GM12892 (cell line): ENCODE measurements at regions not wholly inside any gene's neighbourhood (a gene's known extent, or its start where the extent isn't known, plus 50 kb on each side); places are given as distances from the start of the nearest gene placed in this dataset.

Experiments
- POLR2A ChIP-seq: IDR thresholded peaks from 2 replicates; pipeline ENCODE4 v1.6.1; 2011; ENCODE audit warnings: low read depth, low read length, control low read depth
- POLR2AphosphoS5 ChIP-seq: IDR thresholded peaks from 2 replicates; pipeline ENCODE4 v1.6.1; 2011; ENCODE audit warnings: low read depth, low read length, control low read depth
- TAF1 ChIP-seq: IDR thresholded peaks from 2 replicates; pipeline ENCODE4 v1.6.1; 2011; ENCODE audit warnings: low read depth, mild to moderate bottlenecking, control low read depth, low read length, borderline replicate concordance

DNA sequence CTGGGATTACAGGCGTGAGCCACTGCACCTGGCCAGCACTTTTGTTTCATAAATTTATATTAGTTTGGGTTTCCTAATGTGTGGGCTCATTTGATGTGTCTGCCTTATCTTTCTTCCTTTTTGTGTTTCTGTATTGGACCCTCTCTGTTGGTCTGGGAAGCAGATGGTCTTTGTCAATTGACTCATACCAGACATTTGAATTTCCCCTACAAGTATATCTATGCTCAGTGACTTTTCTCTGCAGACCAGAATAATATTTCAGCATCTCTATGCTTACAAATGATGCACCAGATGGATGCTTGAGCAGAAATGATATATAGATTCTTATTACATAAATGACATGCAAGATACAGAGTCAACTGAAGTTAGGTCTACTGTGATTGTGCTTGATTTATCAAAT is 329.9 kb upstream of the SLCO3A1 start:
- TF ChIP-seq POLR2A (no peak), POLR2AphosphoS5 (no peak), TAF1 (no peak)
